HepG2 (cell line): ENCODE measurements at regions not wholly inside any gene's neighbourhood (a gene's known extent, or its start where the extent isn't known, plus 50 kb on each side); places are given as distances from the start of the nearest gene placed in this dataset.

Experiments
- ATAC-seq: fragments of 200-7000 bp; cut with Tn5 transposase; 3 replicates; pipeline ENCODE4 v1.9.1; 2020; ENCODE audit warnings: mild to moderate bottlenecking, moderate library complexity
- BruUV-seq: library from RNA; stranded (reverse); fragments of 400-500 nt; replicated peaks from 2 replicates; lab custom pipeline; 2021; lab: Mats Ljungman, UMichigan
- CTCF ChIA-PET: fragments of 300-600 bp; formaldehyde crosslinking; extraction: SDS; loops from one replicate; lab custom pipeline; 2021; ENCODE audit warnings: low total read pairs, inconsistent platforms, low intra/inter-chr PET ratio; lab: Yijun Ruan, JAX
- POLR2A ChIA-PET: fragments of 350-600 bp; sonication (Branson Sonifier 250); formaldehyde crosslinking; loops from one replicate; lab custom pipeline; 2020; ENCODE audit warnings: antibody characterized with exemption, inconsistent platforms; lab: Yijun Ruan, JAX
- DNase-seq: peaks from one replicate; pipeline ENCODE4 v3.0.0-alpha.2; 2015; ENCODE audit warnings: low spot score
- FAIRE-seq: peaks from 3 replicates; lab custom pipeline; 2011; peaks lifted over from hg19 to GRCh38; lab: Jason Lieb, UNC
- H2AFZ ChIP-seq: one replicate; pipeline ENCODE4 v1.6.1; 2011; ENCODE audit warnings: low read length, inconsistent platforms
- H3K27ac ChIP-seq: fragments of 300-600 bp; 3 replicates; pipeline ENCODE4 v1.8.0; 2011; ENCODE audit warnings: mixed run types, mild to moderate bottlenecking, mixed read lengths, low read length, inconsistent platforms; ENCODE audit not compliant: insufficient read depth; ENCODE audit errors: extremely low read length
- H3K27me3 ChIP-seq, 2 experiments: fragments of 200-600 bp in 1 of 2; 2 replicates in 1 of 2; 3 replicates in 1 of 2; pipeline versions ENCODE4 v1.6.0 to v1.8.0; 2011; ENCODE audit warnings: low read length in 2 of 2, mild to moderate bottlenecking in 2 of 2, moderate library complexity in 2 of 2, inconsistent platforms in 1 of 2; ENCODE audit not compliant: insufficient read depth in 2 of 2, control insufficient read depth in 1 of 2
- H3K36me3 ChIP-seq, 2 experiments: fragments of 200-600 bp in 1 of 2; replicated peaks in 1 of 2; 2 replicates in 1 of 2; 3 replicates in 1 of 2; pipeline versions ENCODE4 v1.5.1 to v1.8.0; 2011; ENCODE audit warnings: low read length in 2 of 2, inconsistent platforms in 1 of 2; ENCODE audit not compliant: insufficient read depth in 2 of 2, control insufficient read depth in 1 of 2
- H3K4me1 ChIP-seq: 2 replicates; pipeline ENCODE4 v1.5.1; 2012; ENCODE audit warnings: low read length, inconsistent platforms; ENCODE audit not compliant: insufficient read depth
- H3K4me2 ChIP-seq: 2 replicates; pipeline ENCODE4 v1.6.0; 2011; ENCODE audit warnings: low read depth, low read length, inconsistent platforms
- H3K4me3 ChIP-seq, 3 experiments: fragments of 200-600 bp in 1 of 3; sonication (generic), shearing (Covaris generic) in 1 of 3; replicated peaks in 1 of 3; 2 replicates each; pipeline ENCODE4 v1.5.1; 2011 to 2016; ENCODE audit warnings: low read length in 3 of 3, inconsistent platforms in 2 of 3, low read depth in 2 of 3, mild to moderate bottlenecking in 2 of 3, control low read depth in 1 of 3, mixed read lengths in 1 of 3; ENCODE audit not compliant: insufficient read depth in 1 of 3
- H3K79me2 ChIP-seq: one replicate; pipeline ENCODE4 v1.6.1; 2011; ENCODE audit warnings: low read length, inconsistent platforms; ENCODE audit not compliant: insufficient read depth
- H3K9ac ChIP-seq: 2 replicates; pipeline ENCODE4 v1.6.0; 2011; ENCODE audit warnings: mild to moderate bottlenecking, low read depth, low read length, inconsistent platforms; ENCODE audit not compliant: insufficient read depth
- H3K9me3 ChIP-seq: 2 replicates; pipeline ENCODE4 v1.5.1; 2012; ENCODE audit warnings: mild to moderate bottlenecking, low read length
- H4K20me1 ChIP-seq: 2 replicates; pipeline ENCODE4 v1.6.0; 2011; ENCODE audit warnings: inconsistent platforms, mild to moderate bottlenecking, low read length, moderate library complexity; ENCODE audit not compliant: insufficient read depth
- ARHGAP35 ChIP-seq: sonication (generic); formaldehyde crosslinking; IDR thresholded peaks from 2 replicates; pipeline ENCODE4 v1.9.0; 2022; ENCODE audit warnings: mild to moderate bottlenecking, inconsistent platforms, moderate library complexity, missing genetic modification reagents, borderline replicate concordance
- BRCA1 ChIP-seq: sonication (generic); formaldehyde crosslinking; IDR thresholded peaks from 2 replicates; pipeline ENCODE4 v1.4.0; 2020; ENCODE audit warnings: missing genetic modification reagents
- CC2D1A ChIP-seq: sonication (generic); formaldehyde crosslinking; IDR thresholded peaks from 2 replicates; pipeline ENCODE4 v1.8.1; 2023; ENCODE audit warnings: mild to moderate bottlenecking, missing genetic modification reagents
- FOXK2 ChIP-seq: fragments of 450-650 bp; IDR thresholded peaks from 2 replicates; pipeline ENCODE4 v1.6.1; 2016
- HDAC2 ChIP-seq: sonication (generic); formaldehyde crosslinking; IDR thresholded peaks from 2 replicates; pipeline ENCODE4 v1.4.0; 2020; ENCODE audit warnings: missing genetic modification reagents
- HNF4G ChIP-seq, 2 experiments: sonication (generic) in 1 of 2; formaldehyde crosslinking in 1 of 2; IDR thresholded peaks; 2 replicates each; pipeline versions ENCODE4 v1.4.0 to v1.6.1; 2011 to 2020; ENCODE audit warnings: borderline replicate concordance in 2 of 2, low read depth in 2 of 2, mild to moderate bottlenecking in 2 of 2, low read length in 1 of 2, missing genetic modification reagents in 1 of 2, moderate library complexity in 1 of 2
- NR2F2 ChIP-seq: IDR thresholded peaks from 2 replicates; pipeline ENCODE4 v1.6.1; 2012; ENCODE audit warnings: low read depth, inconsistent platforms, borderline replicate concordance
- PAF1 ChIP-seq: IDR thresholded peaks from 2 replicates; pipeline ENCODE4 v1.6.1; 2016; ENCODE audit warnings: missing genetic modification reagents, missing compliant biosample characterization
- RBAK ChIP-seq: sonication (generic); formaldehyde crosslinking; IDR thresholded peaks from 2 replicates; pipeline ENCODE4 v1.5.1; 2020; ENCODE audit warnings: mild to moderate bottlenecking, missing genetic modification reagents
- TEAD2 ChIP-seq: sonication (generic); formaldehyde crosslinking; IDR thresholded peaks from 2 replicates; pipeline ENCODE4 v1.9.0; 2021; ENCODE audit warnings: missing genetic modification reagents
- ZNF232 ChIP-seq: sonication (generic); formaldehyde crosslinking; IDR thresholded peaks from 2 replicates; pipeline ENCODE4 v1.4.0; 2020; ENCODE audit warnings: missing genetic modification reagents, borderline replicate concordance
- ZNF546 ChIP-seq: sonication (generic); formaldehyde crosslinking; conservative IDR thresholded peaks from 2 replicates; pipeline ENCODE4 v1.8.1; 2023; ENCODE audit warnings: mild to moderate bottlenecking, missing genetic modification reagents
- ZNF761 ChIP-seq: sonication (generic); formaldehyde crosslinking; conservative IDR thresholded peaks from 2 replicates; pipeline ENCODE4 v1.4.0; 2020; ENCODE audit warnings: mild to moderate bottlenecking, missing genetic modification reagents
- ZSCAN30 ChIP-seq: sonication (generic); formaldehyde crosslinking; IDR thresholded peaks from 2 replicates; pipeline ENCODE4 v1.5.0; 2020; ENCODE audit warnings: mild to moderate bottlenecking, missing genetic modification reagents
- ZSCAN31 ChIP-seq: sonication (generic); formaldehyde crosslinking; IDR thresholded peaks from 2 replicates; pipeline ENCODE4 v1.5.0; 2020; ENCODE audit warnings: low read depth, mild to moderate bottlenecking, missing genetic modification reagents
- WGBS: methylation state at CpG from one replicate; pipeline ENCODE4 v1.1.6; 2017; ENCODE audit warnings: low lambda C conversion rate; 5-methylcytosine and 5-hydroxymethylcytosine counted together
- in situ Hi-C: cut with HindIII; loops from 2 replicates; pipeline ENCODE4 v1.10.0; 2017; ENCODE audit warnings: low pct_unique_long_range_greater_than_20kb; ENCODE audit not compliant: extremely low pct_ligation_motif_present
- intact Hi-C: fragments of 100-400 bp; cut with micrococcal nuclease; formaldehyde crosslinking; loops from one replicate; pipeline ENCODE4 v1.10.0; 2022; ENCODE audit not compliant: unreplicated experiment
- TF ChIP-seq, protein P1 (sequence below): sonication (generic); formaldehyde crosslinking; IDR thresholded peaks from 2 replicates; pipeline ENCODE4 v1.4.0; 2020; ENCODE audit warnings: missing genetic modification reagents, borderline replicate concordance
- TF ChIP-seq, protein P2 (sequence below): sonication (generic); formaldehyde crosslinking; IDR thresholded peaks from 2 replicates; pipeline ENCODE4 v1.5.0; 2020; ENCODE audit warnings: missing genetic modification reagents, mild to moderate bottlenecking, borderline replicate concordance
- TF ChIP-seq, protein P3 (sequence below): sonication (generic); formaldehyde crosslinking; IDR thresholded peaks from 2 replicates; pipeline ENCODE4 v1.5.1; 2020; ENCODE audit warnings: missing genetic modification reagents, mild to moderate bottlenecking, borderline replicate concordance
- TF ChIP-seq, protein P4 (sequence below): sonication (generic); formaldehyde crosslinking; IDR thresholded peaks from 2 replicates; pipeline ENCODE4 v1.4.0; 2020; ENCODE audit warnings: missing genetic modification reagents, borderline replicate concordance

DNA sequence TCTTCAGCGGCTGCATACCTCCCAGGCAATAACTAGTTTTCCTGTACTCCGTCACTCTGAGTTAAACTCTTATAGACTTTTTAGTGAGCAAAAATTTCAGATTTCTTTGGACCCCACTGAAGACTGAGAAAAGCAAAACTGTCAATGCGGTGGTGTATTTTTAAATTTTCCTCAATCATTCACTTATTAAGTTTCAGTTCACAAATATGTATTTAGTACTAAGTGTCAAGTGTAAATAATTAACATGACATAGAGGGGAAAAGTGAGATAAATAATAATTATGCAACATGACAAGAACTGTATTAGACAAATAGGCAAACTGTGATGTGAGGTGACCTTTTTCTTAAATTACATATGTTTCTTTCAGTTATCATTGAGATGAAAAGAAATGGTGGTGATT, 124.4 kb downstream of the NAF1 start:
- Histone ChIP-seq H4K20me1 (no peaks in the 10 kb centered on the region), H3K27me3 (no peaks in the 10 kb centered on the region), H3K79me2 (no peaks in the 10 kb centered on the region), H3K4me2 (no peak overlapping the region), H3K9me3 (no peaks in the 10 kb centered on the region), H3K4me1 (no peaks in the 10 kb centered on the region), H3K36me3 (no peaks in the 10 kb centered on the region), H3K27ac (no peak overlapping the region), H3K4me3 (no peak overlapping the region), H2AFZ (no peak overlapping the region), H3K9ac (no peak overlapping the region)
- no TSS peak for BruUV-seq
- WGBS, result 55% methylated on average over 3 of the region's 3 CpGs
- ChIA-PET POLR2A (no interaction called here), CTCF (no interaction called here)
- intact Hi-C loops, result no loop called here
- DNase-seq (no peak), FAIRE-seq (no peak), ATAC-seq (no peak)
- in situ Hi-C loops, result no loop called here
- TF ChIP-seq FOXK2, result no peak
- TF ChIP-seq, protein P1, sequence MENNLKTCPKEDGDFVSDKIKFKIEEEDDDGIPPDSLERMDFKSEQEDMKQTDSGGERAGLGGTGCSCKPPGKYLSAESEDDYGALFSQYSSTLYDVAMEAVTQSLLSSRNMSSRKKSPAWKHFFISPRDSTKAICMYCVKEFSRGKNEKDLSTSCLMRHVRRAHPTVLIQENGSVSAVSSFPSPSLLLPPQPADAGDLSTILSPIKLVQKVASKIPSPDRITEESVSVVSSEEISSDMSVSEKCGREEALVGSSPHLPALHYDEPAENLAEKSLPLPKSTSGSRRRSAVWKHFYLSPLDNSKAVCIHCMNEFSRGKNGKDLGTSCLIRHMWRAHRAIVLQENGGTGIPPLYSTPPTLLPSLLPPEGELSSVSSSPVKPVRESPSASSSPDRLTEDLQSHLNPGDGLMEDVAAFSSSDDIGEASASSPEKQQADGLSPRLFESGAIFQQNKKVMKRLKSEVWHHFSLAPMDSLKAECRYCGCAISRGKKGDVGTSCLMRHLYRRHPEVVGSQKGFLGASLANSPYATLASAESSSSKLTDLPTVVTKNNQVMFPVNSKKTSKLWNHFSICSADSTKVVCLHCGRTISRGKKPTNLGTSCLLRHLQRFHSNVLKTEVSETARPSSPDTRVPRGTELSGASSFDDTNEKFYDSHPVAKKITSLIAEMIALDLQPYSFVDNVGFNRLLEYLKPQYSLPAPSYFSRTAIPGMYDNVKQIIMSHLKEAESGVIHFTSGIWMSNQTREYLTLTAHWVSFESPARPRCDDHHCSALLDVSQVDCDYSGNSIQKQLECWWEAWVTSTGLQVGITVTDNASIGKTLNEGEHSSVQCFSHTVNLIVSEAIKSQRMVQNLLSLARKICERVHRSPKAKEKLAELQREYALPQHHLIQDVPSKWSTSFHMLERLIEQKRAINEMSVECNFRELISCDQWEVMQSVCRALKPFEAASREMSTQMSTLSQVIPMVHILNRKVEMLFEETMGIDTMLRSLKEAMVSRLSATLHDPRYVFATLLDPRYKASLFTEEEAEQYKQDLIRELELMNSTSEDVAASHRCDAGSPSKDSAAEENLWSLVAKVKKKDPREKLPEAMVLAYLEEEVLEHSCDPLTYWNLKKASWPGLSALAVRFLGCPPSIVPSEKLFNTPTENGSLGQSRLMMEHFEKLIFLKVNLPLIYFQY (CRISPR knock-in tag), result no peak
- no peak for TF ChIP-seq ARHGAP35 (CRISPR knock-in tag)
- TF ChIP-seq HNF4G (IDR thresholded peaks at IDR 0.05; ENCODE audit: borderline replicate concordance, low read depth, low read length), result no peak
- TF ChIP-seq HNF4G (CRISPR knock-in tag; IDR thresholded peaks at IDR 0.05; ENCODE audit: borderline replicate concordance, low read depth), result no peak
- no peak for TF ChIP-seq TEAD2 (CRISPR knock-in tag)
- TF ChIP-seq ZSCAN31 (CRISPR knock-in tag), result no peak
- no peak for TF ChIP-seq ZSCAN30 (CRISPR knock-in tag)
- TF ChIP-seq ZNF761 (CRISPR knock-in tag), result no peak
- TF ChIP-seq, protein P2, sequence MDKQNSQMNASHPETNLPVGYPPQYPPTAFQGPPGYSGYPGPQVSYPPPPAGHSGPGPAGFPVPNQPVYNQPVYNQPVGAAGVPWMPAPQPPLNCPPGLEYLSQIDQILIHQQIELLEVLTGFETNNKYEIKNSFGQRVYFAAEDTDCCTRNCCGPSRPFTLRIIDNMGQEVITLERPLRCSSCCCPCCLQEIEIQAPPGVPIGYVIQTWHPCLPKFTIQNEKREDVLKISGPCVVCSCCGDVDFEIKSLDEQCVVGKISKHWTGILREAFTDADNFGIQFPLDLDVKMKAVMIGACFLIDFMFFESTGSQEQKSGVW, result no peak
- TF ChIP-seq CC2D1A (CRISPR knock-in tag), result no peak
- no peak for TF ChIP-seq BRCA1 (CRISPR knock-in tag)
- TF ChIP-seq RBAK (CRISPR knock-in tag), result no peak
- no peak for TF ChIP-seq ZNF232 (CRISPR knock-in tag)
- TF ChIP-seq PAF1 (CRISPR knock-in tag), result no peak
- TF ChIP-seq, protein P3, sequence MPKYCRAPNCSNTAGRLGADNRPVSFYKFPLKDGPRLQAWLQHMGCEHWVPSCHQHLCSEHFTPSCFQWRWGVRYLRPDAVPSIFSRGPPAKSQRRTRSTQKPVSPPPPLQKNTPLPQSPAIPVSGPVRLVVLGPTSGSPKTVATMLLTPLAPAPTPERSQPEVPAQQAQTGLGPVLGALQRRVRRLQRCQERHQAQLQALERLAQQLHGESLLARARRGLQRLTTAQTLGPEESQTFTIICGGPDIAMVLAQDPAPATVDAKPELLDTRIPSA (CRISPR knock-in tag), result no peak
- TF ChIP-seq ZNF546, result no peak
- no peak for TF ChIP-seq NR2F2
- TF ChIP-seq, protein P4, sequence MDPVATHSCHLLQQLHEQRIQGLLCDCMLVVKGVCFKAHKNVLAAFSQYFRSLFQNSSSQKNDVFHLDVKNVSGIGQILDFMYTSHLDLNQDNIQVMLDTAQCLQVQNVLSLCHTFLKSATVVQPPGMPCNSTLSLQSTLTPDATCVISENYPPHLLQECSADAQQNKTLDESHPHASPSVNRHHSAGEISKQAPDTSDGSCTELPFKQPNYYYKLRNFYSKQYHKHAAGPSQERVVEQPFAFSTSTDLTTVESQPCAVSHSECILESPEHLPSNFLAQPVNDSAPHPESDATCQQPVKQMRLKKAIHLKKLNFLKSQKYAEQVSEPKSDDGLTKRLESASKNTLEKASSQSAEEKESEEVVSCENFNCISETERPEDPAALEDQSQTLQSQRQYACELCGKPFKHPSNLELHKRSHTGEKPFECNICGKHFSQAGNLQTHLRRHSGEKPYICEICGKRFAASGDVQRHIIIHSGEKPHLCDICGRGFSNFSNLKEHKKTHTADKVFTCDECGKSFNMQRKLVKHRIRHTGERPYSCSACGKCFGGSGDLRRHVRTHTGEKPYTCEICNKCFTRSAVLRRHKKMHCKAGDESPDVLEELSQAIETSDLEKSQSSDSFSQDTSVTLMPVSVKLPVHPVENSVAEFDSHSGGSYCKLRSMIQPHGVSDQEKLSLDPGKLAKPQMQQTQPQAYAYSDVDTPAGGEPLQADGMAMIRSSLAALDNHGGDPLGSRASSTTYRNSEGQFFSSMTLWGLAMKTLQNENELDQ (CRISPR knock-in tag), result no peak
- TF ChIP-seq HDAC2 (CRISPR knock-in tag), result no peak
